HepG2 (cell line): ENCODE measurements at regions not wholly inside any gene's neighbourhood (a gene's known extent, or its start where the extent isn't known, plus 50 kb on each side); places are given as distances from the start of the nearest gene placed in this dataset.

Source experiments
- CC2D1A ChIP-seq: sonication (generic); formaldehyde crosslinking; IDR thresholded peaks from 2 replicates; pipeline ENCODE4 v1.8.1; 2023; ENCODE audit warnings: mild to moderate bottlenecking, missing genetic modification reagents
- FOXJ3 ChIP-seq: sonication (generic); formaldehyde crosslinking; IDR thresholded peaks from 2 replicates; pipeline ENCODE4 v1.4.0; 2020; ENCODE audit warnings: missing genetic modification reagents, mild to moderate bottlenecking, borderline replicate concordance
- HOXD1 ChIP-seq: sonication (generic); formaldehyde crosslinking; IDR thresholded peaks from 2 replicates; pipeline ENCODE4 v1.5.0; 2020; ENCODE audit warnings: missing genetic modification reagents
- KAT8 ChIP-seq: IDR thresholded peaks from 2 replicates; pipeline ENCODE4 v1.6.1; 2016; ENCODE audit warnings: missing genetic modification reagents, missing compliant biosample characterization
- LRRFIP1 ChIP-seq: sonication (generic); formaldehyde crosslinking; conservative IDR thresholded peaks from 2 replicates; pipeline ENCODE4 v1.4.0; 2020; ENCODE audit warnings: missing genetic modification reagents
- NONO ChIP-seq, 2 experiments: fragments of 450-650 bp in 1 of 2; sonication (generic) in 1 of 2; formaldehyde crosslinking in 1 of 2; IDR thresholded peaks in 1 of 2; conservative IDR thresholded peaks in 1 of 2; 2 replicates each; pipeline versions ENCODE4 v1.6.1 to v1.8.0; 2017 to 2022; ENCODE audit warnings: mild to moderate bottlenecking in 1 of 2, missing genetic modification reagents in 1 of 2, moderate library complexity in 1 of 2
- PLSCR1 ChIP-seq: sonication (generic); formaldehyde crosslinking; IDR thresholded peaks from 2 replicates; pipeline ENCODE4 v1.5.0; 2020; ENCODE audit warnings: missing genetic modification reagents, mild to moderate bottlenecking, borderline replicate concordance
- PREB ChIP-seq: sonication (generic); formaldehyde crosslinking; IDR thresholded peaks from 2 replicates; pipeline ENCODE4 v1.4.0; 2020; ENCODE audit warnings: missing genetic modification reagents
- RNF2 ChIP-seq: fragments of 450-650 bp; conservative IDR thresholded peaks from 2 replicates; pipeline ENCODE4 v1.6.1; 2016; ENCODE audit warnings: low read depth
- SP2 ChIP-seq: sonication (generic); formaldehyde crosslinking; IDR thresholded peaks from 2 replicates; pipeline ENCODE4 v1.5.1; 2020; ENCODE audit warnings: mild to moderate bottlenecking, missing genetic modification reagents
- TFDP1 ChIP-seq: IDR thresholded peaks from 2 replicates; pipeline ENCODE4 v1.6.1; 2016; ENCODE audit warnings: missing compliant biosample characterization, missing genetic modification reagents, borderline replicate concordance
- ZBTB43 ChIP-seq: sonication (generic); formaldehyde crosslinking; conservative IDR thresholded peaks from 2 replicates; pipeline ENCODE4 v1.4.0; 2020; ENCODE audit warnings: missing genetic modification reagents
- ZBTB7B ChIP-seq: sonication (generic); formaldehyde crosslinking; IDR thresholded peaks from 2 replicates; pipeline ENCODE4 v1.4.0; 2020; ENCODE audit warnings: missing genetic modification reagents
- ZNF256 ChIP-seq: sonication (generic); formaldehyde crosslinking; conservative IDR thresholded peaks from 2 replicates; pipeline ENCODE4 v1.4.0; 2020; ENCODE audit warnings: missing genetic modification reagents
- ZNF281 ChIP-seq: sonication (generic); formaldehyde crosslinking; IDR thresholded peaks from 2 replicates; pipeline ENCODE4 v1.4.0; 2020; ENCODE audit warnings: missing genetic modification reagents, borderline replicate concordance
- ZNF512 ChIP-seq: sonication (generic); formaldehyde crosslinking; IDR thresholded peaks from 2 replicates; pipeline ENCODE4 v1.4.0; 2020; ENCODE audit warnings: mild to moderate bottlenecking, missing genetic modification reagents

- TF ChIP-seq LRRFIP1 (CRISPR knock-in tag) = no peak
- TF ChIP-seq KAT8 (CRISPR knock-in tag) = no peak
- no peak for TF ChIP-seq ZBTB7B (CRISPR knock-in tag)
- peak; percentile 23; the same call in 1 of the 2 replicates for TF ChIP-seq RNF2
- no peak for TF ChIP-seq TFDP1 (CRISPR knock-in tag)
- TF ChIP-seq FOXJ3 (CRISPR knock-in tag) = no peak
- TF ChIP-seq PREB = no peak
- no peak for TF ChIP-seq ZNF512 (CRISPR knock-in tag)
- 0 out of 2 replicates have a peak, but pooled peaks have one; percentile 31 for TF ChIP-seq HOXD1
- no peak for TF ChIP-seq PLSCR1 (CRISPR knock-in tag)
- TF ChIP-seq SP2 (CRISPR knock-in tag) = no peak
- no peak for TF ChIP-seq ZNF256 (CRISPR knock-in tag)
- TF ChIP-seq ZNF281 (CRISPR knock-in tag) = no peak
- TF ChIP-seq ZBTB43 = no peak
- no peak for TF ChIP-seq NONO (IDR thresholded peaks at IDR 0.05)
- TF ChIP-seq NONO (CRISPR knock-in tag; conservative IDR thresholded peaks at IDR 0.05) = no peak
- no peak for TF ChIP-seq CC2D1A (CRISPR knock-in tag)
Measured at GRCh38 chr2:172234716-172235691, 132.3 kb upstream of the DLX2 start (continued).
